ENCODE measurements at regions not wholly inside any gene's neighbourhood (a gene's known extent, or its start where the extent isn't known, plus 50 kb on each side); places are given as distances from the start of the nearest gene placed in this dataset.

DNA sequence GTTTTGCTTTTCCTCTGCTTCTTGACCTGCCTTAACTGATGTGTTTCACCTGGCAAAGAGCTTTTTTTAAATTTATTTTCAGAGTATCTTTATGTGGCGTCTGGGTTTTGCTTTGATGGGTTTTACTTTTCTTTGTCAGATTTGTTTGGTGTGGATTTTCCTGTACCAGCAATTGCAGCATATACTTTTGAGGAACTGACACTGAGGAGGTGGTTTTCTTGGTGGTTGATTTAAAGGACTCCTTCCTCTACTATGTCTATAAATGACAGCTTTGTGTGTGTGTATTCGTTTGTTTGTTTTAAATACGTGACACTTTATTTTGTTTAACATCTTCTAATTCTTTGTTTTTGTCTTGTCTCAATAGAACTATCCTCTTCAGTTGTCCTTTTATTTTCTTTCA lies 1071.9 kb upstream of the ARRDC3 start:
- no peak for TF ChIP-seq CTCF (conservative IDR thresholded peaks at IDR 0.05; ENCODE audit: low read depth, low read length)
- DNase-seq (ENCODE audit: low read depth) = no peak
- no peak overlapping the region for H3K4me3 ChIP-seq (ENCODE audit: low read depth, low read length)

- TF ChIP-seq CTCF (conservative IDR thresholded peaks at IDR 0.05; ENCODE audit: low read depth, low read length) = no peak
- no peak overlapping the region for H3K4me3 ChIP-seq (ENCODE audit: low read depth, low read length)
- no peak for DNase-seq (ENCODE audit: low read depth)
Measured at GRCh38 chr5:92444888-92445287, 1061.8 kb upstream of the ARRDC3 start.

GRCh38 chr5:92435781-92436180 lies 1052.7 kb upstream of the ARRDC3 start:
- no peak for DNase-seq (ENCODE audit: low read depth)
- no peak overlapping the region for H3K4me3 ChIP-seq (ENCODE audit: low read depth, low read length)
- no peak for TF ChIP-seq CTCF (conservative IDR thresholded peaks at IDR 0.05; ENCODE audit: low read depth, low read length)

DNA sequence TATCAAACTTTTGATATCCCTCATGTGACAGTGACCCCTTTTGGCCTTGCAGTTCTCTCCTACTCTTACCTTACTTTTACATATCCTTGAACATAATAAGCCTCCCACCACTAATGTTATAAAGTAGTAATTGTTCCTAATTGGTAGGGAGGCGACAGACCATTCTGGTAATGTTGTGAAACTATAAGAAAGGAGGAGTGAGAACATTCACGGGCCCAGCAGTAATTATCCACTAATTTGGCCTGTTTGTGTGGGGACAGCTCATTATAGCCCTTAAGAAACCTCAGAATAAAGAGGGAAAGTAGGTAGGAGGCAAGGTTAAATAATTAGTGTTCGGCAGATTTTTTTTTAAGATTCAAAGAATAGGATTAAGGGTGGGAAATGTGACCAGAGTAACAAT lies 1046.5 kb upstream of the ARRDC3 start:
- no peak for DNase-seq (ENCODE audit: low read depth)
- no peak for TF ChIP-seq CTCF (conservative IDR thresholded peaks at IDR 0.05; ENCODE audit: low read depth, low read length)
- no peak overlapping the region for H3K4me3 ChIP-seq (ENCODE audit: low read depth, low read length)

- no peak for DNase-seq (ENCODE audit: low read depth)
- TF ChIP-seq CTCF (conservative IDR thresholded peaks at IDR 0.05; ENCODE audit: low read depth, low read length) = no peak
Measured at GRCh38 chr5:92428415-92428814, 1045.3 kb upstream of the ARRDC3 start.

DNA sequence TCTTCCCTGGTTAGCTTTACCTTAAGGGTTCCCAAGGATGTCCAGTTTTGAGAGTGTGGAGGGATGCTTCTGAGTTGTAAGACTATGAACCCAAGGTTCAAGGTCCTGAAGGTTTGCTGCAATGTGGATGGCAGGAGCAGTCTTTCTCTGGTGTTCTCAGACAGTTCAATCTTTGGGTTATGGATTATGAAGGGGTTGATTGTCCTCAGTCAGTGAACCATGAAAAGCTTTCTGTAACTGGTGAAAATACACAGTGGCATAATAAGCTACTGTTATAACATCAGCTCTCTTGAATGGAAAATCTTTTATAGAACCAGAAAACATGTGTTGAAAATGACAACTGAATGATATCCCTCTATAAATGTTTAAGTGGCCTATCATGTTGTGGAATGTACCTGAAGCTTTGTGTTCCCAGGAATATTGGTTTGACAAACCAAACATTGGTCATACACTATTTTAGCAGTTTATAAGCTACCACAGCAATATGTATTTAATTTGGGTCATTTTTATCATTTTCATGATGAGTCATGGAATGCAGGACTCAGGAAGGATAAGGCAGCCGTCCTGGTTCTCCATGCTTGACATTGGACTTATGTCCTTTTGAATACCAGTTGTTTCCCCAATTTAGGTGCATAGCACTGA lies 1041.8 kb upstream of the ARRDC3 start:
- no peak for DNase-seq (ENCODE audit: low read depth)
- TF ChIP-seq CTCF (conservative IDR thresholded peaks at IDR 0.05; ENCODE audit: low read depth, low read length) = no peak
- no peak overlapping the region for H3K4me3 ChIP-seq (ENCODE audit: low read depth, low read length)

More at GRCh38 chr5:92428415-92428814, 1045.3 kb upstream of the ARRDC3 start:
- no peak overlapping the region for H3K4me3 ChIP-seq (ENCODE audit: low read depth, low read length)

- no peak for DNase-seq (ENCODE audit: low read depth)
- no peak overlapping the region for H3K4me3 ChIP-seq (ENCODE audit: low read depth, low read length)
- TF ChIP-seq CTCF (conservative IDR thresholded peaks at IDR 0.05; ENCODE audit: low read depth, low read length) = no peak
Measured at GRCh38 chr5:92421942-92422341, 1038.8 kb upstream of the ARRDC3 start.

Measured in epithelial cell of proximal tubule (primary cell).